ENCODE measurements at regions not wholly inside any gene's neighbourhood (a gene's known extent, or its start where the extent isn't known, plus 50 kb on each side); places are given as distances from the start of the nearest gene placed in this dataset.

- no peak for TF ChIP-seq EZH2 (IDR thresholded peaks at IDR 0.05; ENCODE audit: insufficient read depth, poor library complexity, severe bottlenecking)
- TF ChIP-seq EZH2phosphoT487 (IDR thresholded peaks at IDR 0.05; ENCODE audit: insufficient read depth, low read depth) = no peak
Measured at GRCh38 chr16:11479916-11480315, 106.8 kb downstream of the LITAF start.
